Esophagus (tissue), 2 donors: ENCODE measurements at regions not wholly inside any gene's neighbourhood (a gene's known extent, or its start where the extent isn't known, plus 50 kb on each side); places are given as distances from the start of the nearest gene placed in this dataset.
"Not testable (repeated sequence)": the region's sequence is repeated elsewhere in the genome, so short reads cannot be mapped to it uniquely, and the experiment has no call there.

Experiments
- H3K27ac ChIP-seq, 2 donors: one replicate each; pipeline ENCODE4 v1.5.1; 2013; ENCODE audit warnings: low read depth in 2 of 2, mild to moderate bottlenecking in 2 of 2, inconsistent platforms in 1 of 2, low read length in 1 of 2, moderate library complexity in 1 of 2
- H3K27me3 ChIP-seq, 2 donors: one replicate each; pipeline ENCODE4 v1.6.1; 2013; ENCODE audit warnings: low read length in 2 of 2, control low read depth in 1 of 2, mild to moderate bottlenecking in 1 of 2; ENCODE audit not compliant: insufficient read depth in 2 of 2, control insufficient read depth in 1 of 2
- H3K36me3 ChIP-seq, 2 donors: one replicate each; pipeline ENCODE4 v1.6.1; 2013; ENCODE audit warnings: low read length in 1 of 2; ENCODE audit not compliant: control insufficient read depth in 2 of 2, insufficient read depth in 2 of 2
- H3K4me1 ChIP-seq, 2 donors: one replicate each; pipeline ENCODE4 v1.6.1; 2013; ENCODE audit warnings: low read length in 1 of 2; ENCODE audit not compliant: control insufficient read depth in 2 of 2, insufficient read depth in 2 of 2
- H3K4me3 ChIP-seq, 2 donors: one replicate each; pipeline ENCODE4 v1.5.1; 2013; ENCODE audit warnings: low read length in 2 of 2, mild to moderate bottlenecking in 2 of 2, low read depth in 1 of 2, moderate library complexity in 1 of 2
- H3K9me3 ChIP-seq, 2 donors: one replicate each; pipeline ENCODE4 v1.6.1; 2013; ENCODE audit warnings: mild to moderate bottlenecking in 2 of 2, low read depth in 1 of 2, low read length in 1 of 2, moderate library complexity in 1 of 2; ENCODE audit not compliant: control insufficient read depth in 2 of 2, insufficient read depth in 1 of 2
- WGBS, 2 donors: extraction: QIAGEN DNeasy Blood & Tissue Kit; methylation state at CpG; one replicate each; pipeline ENCODE4 v1.1.7; 2013; 5-methylcytosine and 5-hydroxymethylcytosine counted together
- donor health status: healthy with polysubstance abuse.
- donor health status: Bipolar disorder and iron deficiency.

DNA sequence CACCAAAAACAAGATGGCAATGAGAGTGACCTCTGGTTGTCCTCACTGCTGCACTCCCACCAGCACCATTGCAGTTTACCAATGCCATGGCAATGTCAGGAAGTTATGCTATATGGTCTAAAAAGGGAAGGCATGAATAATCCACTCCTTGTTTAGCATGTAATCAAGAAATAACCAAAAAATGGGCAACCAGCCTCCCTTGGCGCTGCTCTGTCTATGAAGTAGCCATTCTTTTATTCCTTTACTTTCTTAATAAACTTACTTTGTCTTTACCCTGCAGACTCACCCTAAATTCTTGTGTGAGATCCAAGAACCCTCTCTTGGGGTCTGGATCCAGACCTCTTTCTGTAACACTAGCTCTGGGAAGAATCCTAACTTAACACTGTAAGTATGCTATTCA, 127.4 kb upstream of the IFNE start:
- 87 to 94% methylated on average over 1 of the region's 1 CpG for WGBS, 2 donors

DNA sequence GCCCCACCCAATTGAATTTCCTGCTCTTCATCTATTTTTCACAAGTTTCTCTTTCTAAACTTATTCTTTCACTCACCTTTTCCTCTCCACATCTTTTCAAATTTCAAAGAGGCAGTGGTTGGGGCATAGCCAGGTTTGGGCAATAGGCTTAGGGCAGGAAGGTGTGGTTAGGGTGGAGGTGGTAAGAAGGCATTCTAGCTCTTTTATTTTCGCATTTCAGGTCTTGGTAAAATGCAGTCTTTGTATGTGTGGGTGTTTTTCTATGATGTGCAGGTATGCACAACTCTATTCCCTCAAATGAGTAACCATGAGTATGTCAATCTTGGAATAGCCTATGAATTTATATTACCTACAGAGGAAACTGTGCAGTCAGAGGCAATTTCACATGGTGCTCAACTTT, 129.8 kb upstream of the IFNE start:
- H3K9me3 ChIP-seq = no peaks in the 10 kb centered on the region
- H3K27me3 ChIP-seq = no peaks in the 10 kb centered on the region
- WGBS, 2 donors = 39 to 41% methylated on average over 1 of the region's 1 CpG
- H3K27ac ChIP-seq = no peak overlapping the region
- H3K4me1 ChIP-seq = no peaks in the 10 kb centered on the region
- no peaks in the 10 kb centered on the region for H3K36me3 ChIP-seq
- H3K4me3 ChIP-seq = no peak overlapping the region

More for the DNA sequence above, 127.4 kb upstream of the IFNE start:
- H3K27ac ChIP-seq = no peak overlapping the region
- no peaks in the 10 kb centered on the region for H3K9me3 ChIP-seq
- no peaks in the 10 kb centered on the region for H3K4me1 ChIP-seq
- H3K4me3 ChIP-seq = no peak overlapping the region
- no peaks in the 10 kb centered on the region for H3K36me3 ChIP-seq
- H3K27me3 ChIP-seq = no peaks in the 10 kb centered on the region

DNA sequence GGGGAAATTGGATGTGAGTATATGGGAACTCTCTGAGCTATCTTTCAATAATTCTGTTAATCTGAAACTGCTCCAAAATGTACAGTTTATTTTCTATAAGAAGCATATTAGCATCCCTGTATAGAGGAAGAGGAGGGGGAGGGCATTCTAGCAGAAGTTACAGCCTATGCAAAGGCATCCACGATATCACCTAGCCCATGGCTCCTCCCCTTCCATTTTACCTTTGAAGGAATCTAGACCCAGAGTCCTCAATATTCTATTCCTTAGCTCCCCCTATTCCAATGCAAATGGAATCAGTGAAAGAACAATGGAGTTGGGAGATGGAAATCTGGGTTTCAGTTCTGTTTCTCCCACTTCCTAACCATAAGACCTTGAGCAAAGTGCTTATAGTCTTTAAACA, 132.9 kb upstream of the IFNE start:
- 44 to 60% methylated on average over 1 of the region's 1 CpG for WGBS, 2 donors
- Histone ChIP-seq H3K9me3 (no peaks in the 10 kb centered on the region), H3K4me3 (no peak overlapping the region), H3K36me3 (no peaks in the 10 kb centered on the region), H3K27me3 (no peaks in the 10 kb centered on the region), H3K27ac (no peak overlapping the region), H3K4me1 (no peaks in the 10 kb centered on the region)

DNA sequence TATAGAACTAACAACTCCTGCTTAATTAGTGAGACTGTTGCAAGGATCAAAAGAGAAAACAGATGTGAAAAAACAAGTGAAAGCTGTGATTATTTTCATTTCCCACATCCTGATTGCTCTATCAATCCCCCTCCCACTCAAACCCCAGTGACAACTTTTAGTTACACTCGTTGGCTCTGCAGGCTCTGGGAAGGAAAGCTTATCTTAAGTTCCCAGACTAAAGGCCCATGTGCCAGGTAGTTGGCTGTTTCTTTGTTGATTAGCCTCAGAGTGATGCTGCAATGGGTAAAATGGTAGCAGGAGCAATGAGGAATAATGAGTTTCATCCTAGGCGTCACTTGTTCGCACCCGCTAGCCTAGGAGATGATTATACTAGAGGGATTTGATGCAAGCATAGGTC, 133.3 kb upstream of the IFNE start:
- H3K4me3 ChIP-seq = no peak overlapping the region
- WGBS, 2 donors = 80 to 81% methylated on average over 4 of the region's 4 CpGs

DNA sequence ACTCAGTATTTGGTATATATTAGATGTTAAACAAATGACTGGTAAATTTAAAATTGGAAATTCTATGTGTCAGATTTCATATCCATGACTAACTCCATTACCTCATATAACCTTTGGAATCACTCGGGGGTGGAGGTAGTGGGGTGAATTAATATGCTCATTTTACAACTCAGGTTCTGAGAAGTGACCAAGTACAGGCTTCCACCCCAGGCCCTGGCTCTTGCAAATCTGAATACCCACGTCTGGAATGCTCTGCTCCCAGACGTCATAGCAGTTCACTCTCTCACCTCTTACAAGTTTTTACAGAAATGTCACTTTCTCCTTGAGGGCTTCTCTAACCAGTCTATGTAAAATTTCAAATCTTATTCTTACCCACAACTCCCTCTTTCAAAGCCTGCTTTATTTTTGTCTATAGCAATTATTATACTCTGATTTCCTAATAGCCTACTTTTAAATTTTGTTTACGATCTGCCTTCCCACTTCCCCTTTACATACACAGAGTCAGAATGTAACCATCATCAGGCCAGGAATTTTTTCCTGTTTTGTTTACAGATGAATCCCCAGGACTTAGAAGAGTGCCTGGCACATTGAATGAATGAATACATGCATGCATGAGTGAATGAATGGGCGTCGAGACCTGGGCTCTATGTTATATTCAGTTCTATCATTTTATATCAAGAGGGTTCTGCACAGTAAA, 134.1 kb upstream of the IFNE start:
- Histone ChIP-seq H3K9me3 (no peaks in the 10 kb centered on the region), H3K4me1 (no peaks in the 10 kb centered on the region), H3K36me3 (no peaks in the 10 kb centered on the region), H3K27me3 (no peaks in the 10 kb centered on the region), H3K27ac (no peak overlapping the region), H3K4me3 (no peak overlapping the region)
- WGBS, 2 donors = 61 to 68% methylated on average over 6 of the region's 6 CpGs

More for the DNA sequence above, 133.3 kb upstream of the IFNE start:
- no peaks in the 10 kb centered on the region for H3K36me3 ChIP-seq
- H3K4me1 ChIP-seq = no peaks in the 10 kb centered on the region
- H3K27me3 ChIP-seq = no peaks in the 10 kb centered on the region
- no peaks in the 10 kb centered on the region for H3K9me3 ChIP-seq
- no peak overlapping the region for H3K27ac ChIP-seq

DNA sequence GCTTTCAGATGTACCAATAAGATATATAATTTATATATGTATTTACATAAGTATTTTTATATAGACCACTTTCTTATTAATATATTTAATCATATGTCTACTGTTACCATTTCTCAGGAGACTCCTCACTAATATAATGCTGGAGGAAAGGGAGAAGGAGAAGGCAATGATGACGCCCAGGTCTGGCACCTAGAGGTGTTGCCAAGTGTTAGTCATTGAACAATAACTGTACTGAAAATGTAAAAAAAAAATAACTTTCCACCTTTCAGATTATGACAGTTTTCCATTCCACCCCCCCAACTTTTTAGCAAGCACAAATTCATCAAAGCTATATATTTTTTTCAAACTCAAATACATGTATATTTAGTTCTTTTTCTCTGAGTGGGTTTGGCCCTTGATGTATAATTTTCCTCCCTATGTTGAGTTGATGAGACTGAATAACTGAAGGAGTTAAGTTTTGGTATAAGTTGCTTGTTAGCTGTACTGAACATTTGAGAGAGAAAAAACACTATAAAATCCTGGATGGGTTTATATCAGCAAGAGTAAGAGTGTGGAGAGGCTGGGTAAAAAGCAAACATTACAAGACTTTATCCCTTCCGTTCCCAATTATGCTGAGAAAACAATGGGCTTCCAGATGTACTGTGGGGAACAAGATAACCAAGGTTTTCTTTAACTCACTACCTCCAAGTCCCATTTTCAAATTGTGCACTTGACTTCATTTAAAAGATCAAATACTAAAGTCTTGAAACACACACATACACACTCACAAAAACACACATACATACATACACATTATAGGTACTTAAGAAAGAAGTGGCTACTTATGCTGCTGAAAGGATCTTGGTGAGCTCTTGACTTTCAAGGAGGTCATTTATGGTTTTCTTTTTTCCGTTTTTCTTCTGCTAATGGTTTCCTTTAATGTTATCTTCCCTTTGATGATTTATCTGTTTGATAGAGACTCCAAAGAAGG, 142.8 kb upstream of the IFNE start:
- peaks cover 0 to 4% of the 10 kb centered on the region in 2 donors for H3K9me3 ChIP-seq
- H3K27ac ChIP-seq = no peak overlapping the region
- no peaks in the 10 kb centered on the region for H3K36me3 ChIP-seq
- H3K4me1 ChIP-seq = peaks cover 0 to 4% of the 10 kb centered on the region in 2 donors
- no peak overlapping the region for H3K4me3 ChIP-seq
- WGBS, 2 donors = 61 to 69% methylated on average over 3 of the region's 3 CpGs
- H3K27me3 ChIP-seq = no peaks in the 10 kb centered on the region

DNA sequence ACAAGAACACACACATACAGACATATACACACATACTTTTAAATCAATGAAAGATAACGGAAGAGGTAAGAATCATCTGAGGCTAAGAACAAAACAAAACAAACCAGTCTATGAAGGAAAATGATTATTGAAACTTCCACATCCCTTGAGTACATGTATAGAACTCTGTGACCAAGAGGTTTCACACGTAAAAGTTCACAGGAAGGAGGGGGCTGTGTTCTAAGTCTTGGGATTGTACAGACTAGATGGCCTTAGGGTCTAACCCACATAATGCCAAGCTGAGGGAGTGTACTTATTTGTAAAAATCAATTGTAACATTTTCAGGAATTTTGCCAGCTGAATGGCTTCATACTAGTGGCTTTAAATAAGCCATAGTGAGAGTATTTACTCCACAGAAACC, 144.4 kb upstream of the IFNE start:
- H3K4me1 ChIP-seq = peaks cover 0 to 4% of the 10 kb centered on the region in 2 donors
- WGBS, 2 donors = 55 to 61% methylated on average over 2 of the region's 2 CpGs
- H3K9me3 ChIP-seq = peaks cover 0 to 4% of the 10 kb centered on the region in 2 donors
- H3K36me3 ChIP-seq = no peaks in the 10 kb centered on the region
- no peak overlapping the region for H3K27ac ChIP-seq
- H3K4me3 ChIP-seq = no peak overlapping the region
- H3K27me3 ChIP-seq = no peaks in the 10 kb centered on the region

DNA sequence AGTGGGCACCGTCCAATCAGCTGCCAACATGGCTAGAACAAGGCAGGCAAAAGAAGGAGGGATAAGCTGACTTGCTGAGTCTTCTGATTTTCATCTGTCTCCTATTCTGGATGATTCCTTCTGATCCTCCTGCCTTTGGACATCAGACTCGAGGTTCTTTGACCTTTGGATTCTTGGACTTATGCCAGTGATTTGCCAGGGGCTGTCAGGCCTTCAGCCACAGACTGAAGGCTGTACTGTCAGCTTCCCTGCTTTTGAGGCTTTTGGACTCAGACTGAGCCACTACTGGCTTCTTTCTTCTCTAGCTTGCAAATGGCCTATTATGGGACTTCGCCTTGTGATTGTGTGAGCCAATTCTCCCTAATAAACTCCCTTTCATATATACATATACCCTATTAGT, 146.8 kb upstream of the IFNE start:
- not testable (repeated sequence) for H3K27ac ChIP-seq
- 71 to 82% methylated on average over 3 of the region's 3 CpGs for WGBS, 2 donors

DNA sequence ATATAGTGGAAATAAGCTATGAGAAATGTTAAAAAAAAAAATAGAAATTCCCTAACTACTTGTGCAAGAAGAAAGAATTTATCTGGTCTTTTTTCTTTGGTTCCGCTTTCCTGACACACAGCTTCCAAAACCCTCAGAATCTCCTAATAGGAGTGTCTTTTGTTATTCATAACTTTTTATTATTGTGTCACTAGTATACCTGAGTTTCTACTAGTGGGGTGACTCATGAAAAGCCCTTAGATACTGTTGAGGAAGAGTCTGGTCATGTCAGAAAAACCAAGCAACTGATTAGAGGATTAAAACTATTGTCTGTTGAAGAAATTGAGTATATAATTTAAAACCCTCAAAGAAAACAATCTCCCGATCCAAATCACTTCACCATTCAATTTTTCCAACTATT, 152.8 kb upstream of the IFNE start:
- H3K9me3 ChIP-seq = no peaks in the 10 kb centered on the region
- H3K4me1 ChIP-seq = no peaks in the 10 kb centered on the region
- no peaks in the 10 kb centered on the region for H3K36me3 ChIP-seq
- H3K4me3 ChIP-seq = no peak overlapping the region
- no peak overlapping the region for H3K27ac ChIP-seq
- 50 to 81% methylated on average over 2 of the region's 2 CpGs for WGBS, 2 donors
- no peaks in the 10 kb centered on the region for H3K27me3 ChIP-seq

More for the DNA sequence above, 146.8 kb upstream of the IFNE start:
- H3K4me3 ChIP-seq, H3K9me3 ChIP-seq, H3K27me3 ChIP-seq, H3K4me1 ChIP-seq, H3K36me3 ChIP-seq: not testable (repeated sequence)
